Stimulated activated CD8-positive, alpha-beta memory T cell treated with anti-CD3 and anti-CD28 coated beads, Interleukin-7, amount 100 ng/mL, for 1 hour (primary cell): ENCODE measurements at regions not wholly inside any gene's neighbourhood (a gene's known extent, or its start where the extent isn't known, plus 50 kb on each side); places are given as distances from the start of the nearest gene placed in this dataset.
"Not testable (repeated sequence)": the region's sequence is repeated elsewhere in the genome, so short reads cannot be mapped to it uniquely, and the experiment has no call there.

Source experiments
- DNase-seq, 2 donors: peaks; one replicate each; pipeline ENCODE4 v3.0.0-alpha.2; 2020; ENCODE audit warnings: low read depth in 2 of 2

DNA sequence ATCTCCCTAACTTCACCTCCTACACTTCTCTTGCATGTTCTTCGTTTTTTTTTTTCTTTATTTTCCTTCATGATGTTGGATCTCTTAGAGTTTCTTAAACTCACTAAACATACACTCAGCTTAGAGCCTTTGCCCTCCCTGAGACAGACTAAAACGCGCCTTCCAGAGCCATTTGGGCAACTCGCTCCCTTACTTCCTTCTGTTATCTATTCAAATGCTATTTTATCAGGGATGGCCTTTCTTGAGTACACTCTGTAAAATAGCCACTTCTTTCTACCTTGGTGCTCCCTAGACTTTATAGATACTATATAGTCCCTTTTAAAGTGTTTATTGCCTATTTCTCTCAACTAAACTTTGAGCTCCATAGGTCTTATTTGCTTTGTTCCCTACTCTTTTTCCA lies 598.2 kb upstream of the NECTIN3 start:
- no peak for DNase-seq

DNA sequence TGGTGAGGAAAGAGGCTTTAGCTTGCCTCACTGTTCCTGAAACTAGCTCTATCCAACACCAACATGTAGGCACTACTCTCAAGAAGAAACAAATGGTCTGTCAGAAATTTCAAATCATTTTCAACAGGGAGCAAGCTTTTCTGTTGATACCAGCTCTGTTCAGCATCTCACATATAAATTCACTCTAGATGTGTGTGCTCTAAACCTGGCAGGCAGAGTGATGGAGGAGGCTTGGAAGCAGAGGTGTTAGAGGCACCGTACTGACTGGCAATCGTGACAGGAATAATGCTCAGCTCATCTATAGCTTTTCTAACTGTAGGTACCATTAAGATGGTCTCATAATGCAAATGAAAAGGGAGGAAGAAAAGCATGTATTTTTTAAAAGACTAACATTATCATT lies 597.2 kb upstream of the NECTIN3 start:
- DNase-seq = no peak

DNA sequence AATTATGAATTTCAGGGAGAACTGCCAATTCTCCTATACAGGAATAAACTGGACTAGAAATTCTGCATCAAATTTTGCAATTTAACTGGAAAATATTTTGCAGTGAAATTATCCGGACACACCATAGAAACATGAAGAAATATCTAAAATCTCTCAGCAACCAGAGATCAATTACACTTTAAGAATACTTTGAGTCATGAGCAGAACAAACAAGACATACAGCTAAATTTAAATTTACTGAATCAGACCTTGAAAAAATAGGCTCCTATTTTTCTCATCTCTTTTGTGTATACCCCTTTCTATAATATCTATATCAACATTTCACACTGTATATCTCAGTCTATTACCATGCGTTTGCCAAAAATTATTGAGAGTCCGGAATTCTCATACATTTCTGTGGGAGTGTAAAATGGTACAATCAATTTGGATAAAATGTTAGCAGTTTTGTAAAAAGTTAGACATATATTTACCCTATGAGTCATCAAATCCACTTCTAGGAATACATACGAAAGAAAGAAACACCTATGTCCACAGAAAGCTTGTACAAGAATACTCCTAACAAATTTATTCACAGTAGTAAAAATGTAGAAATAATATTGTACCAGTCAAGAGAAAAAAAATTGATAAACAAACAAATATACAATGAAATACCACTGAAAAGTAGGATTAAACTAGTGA lies 593.1 kb upstream of the NECTIN3 start:
- DNase-seq = no peak

DNA sequence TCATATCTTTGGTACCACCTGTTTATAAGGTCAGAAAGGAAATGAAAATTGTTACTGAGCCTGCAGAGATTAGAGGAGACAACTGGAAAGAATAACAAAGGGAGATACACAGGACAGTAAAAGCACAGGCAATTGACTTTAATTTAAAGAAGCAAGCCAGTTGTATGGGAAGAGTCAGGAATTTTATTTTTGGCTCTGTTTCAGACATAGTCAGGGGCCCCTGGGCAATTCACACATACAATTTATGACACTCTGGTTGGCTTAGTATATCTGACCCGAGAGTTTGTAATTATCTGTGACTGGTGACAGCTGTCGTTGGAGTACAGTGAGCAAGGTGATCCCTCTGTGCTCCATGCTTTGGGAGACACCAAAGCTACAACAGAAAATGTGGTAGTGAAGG lies 591.9 kb upstream of the NECTIN3 start:
- no peak for DNase-seq

DNA sequence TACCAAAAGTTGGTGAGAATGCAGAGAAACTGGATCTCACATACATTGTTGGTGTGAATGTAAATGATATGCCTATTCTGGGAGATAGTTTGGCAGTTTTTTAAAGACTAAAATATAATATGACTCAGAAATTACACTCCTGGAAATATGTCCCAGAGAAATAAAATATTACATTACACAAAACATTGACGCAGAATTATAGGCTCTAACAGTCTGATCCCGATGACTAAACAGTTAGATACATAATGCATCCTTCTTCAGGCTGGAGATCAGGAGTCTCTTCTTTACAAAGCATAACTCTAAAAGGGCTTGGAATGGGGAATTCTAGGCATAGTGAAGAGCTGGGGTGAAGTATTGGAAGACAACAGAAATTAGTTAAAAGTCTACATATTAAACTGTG lies 586.2 kb upstream of the NECTIN3 start:
- no peak for DNase-seq

DNA sequence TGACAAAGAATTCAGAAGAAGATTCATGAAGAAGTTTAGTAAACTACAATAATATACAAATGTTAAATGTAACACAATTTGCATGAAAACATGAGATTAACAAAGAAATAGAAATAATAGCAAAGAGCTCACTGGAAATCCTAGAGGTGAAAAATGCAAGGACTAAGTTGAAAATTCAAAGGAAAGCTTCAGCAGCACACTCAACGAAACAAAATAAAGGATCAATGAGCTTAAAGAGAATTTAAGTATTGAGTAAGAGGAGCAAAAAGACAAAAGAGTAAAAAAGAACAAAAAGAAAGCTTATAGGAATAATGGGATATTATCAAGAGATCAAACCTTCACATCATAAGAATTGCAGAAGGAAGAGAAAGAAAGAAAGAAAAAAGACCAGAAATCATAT lies 583.8 kb upstream of the NECTIN3 start:
- DNase-seq = no peak

DNA sequence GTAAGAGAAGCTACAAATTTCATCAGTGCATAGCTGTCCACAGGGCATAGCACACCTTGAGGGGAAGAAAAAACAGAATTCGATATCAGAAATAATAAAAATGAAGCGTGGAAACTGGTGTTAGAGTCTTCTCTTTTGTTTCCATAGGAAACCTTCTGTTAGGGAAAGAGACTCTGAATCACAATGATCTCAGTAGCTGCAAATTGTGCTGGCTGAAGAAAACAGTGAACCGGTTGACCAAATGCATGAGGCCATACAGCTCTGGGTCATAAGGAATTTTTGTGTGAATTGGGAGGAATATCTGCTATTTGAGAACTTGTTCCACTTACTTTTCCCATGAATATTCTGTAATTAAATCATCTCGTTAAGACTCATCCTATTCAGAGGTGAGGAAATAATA lies 580.2 kb upstream of the NECTIN3 start:
- DNase-seq = no peak

DNA sequence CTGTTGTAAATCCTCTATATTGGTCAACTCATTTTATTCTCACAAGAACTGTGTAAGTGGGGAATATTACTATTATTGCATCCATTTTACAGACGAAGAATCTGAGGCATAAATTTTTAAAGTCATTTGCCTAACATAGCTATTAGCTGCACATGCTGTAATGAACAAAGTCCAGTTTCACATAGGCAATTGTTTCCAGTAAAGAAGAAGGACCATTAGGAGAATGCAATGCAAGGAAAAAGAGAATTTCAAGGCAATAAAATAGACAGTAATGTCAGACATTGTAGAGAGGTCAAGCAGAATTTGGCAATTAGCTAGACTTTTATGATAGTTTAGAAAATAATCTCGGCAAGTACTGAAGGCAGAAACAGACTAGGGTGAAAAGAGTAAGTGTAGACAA lies 578.7 kb upstream of the NECTIN3 start:
- no peak for DNase-seq

DNA sequence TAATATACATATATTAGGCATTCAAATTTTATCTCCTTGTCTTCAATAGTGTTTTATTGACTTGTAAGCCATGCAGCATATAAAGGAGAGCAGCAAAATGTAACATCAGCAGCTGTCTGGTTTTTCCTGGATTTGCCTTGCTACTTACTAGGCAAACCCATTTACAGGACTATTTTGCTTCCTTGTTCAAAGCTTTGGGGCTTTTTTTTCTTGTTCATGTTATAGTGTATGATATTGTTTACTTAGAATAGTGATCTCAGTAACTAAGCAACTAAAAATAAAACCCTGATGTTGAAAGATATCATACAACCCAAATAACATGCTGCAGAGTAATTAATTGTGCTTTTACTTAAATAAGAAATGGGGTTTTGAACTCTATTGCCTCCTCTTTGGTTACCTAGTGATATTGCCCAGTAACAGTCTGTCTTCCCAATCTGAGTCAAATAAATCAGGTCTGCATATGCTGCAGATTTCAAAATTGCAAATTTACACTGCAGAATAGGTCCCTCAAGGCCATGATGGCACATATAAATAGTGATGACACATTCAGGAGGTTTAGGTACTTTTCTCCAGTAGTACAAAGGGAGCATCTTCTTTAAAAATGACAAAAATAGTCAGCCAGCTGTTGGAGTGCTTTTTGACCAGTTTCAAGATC lies 578.1 kb upstream of the NECTIN3 start:
- no peak for DNase-seq

DNA sequence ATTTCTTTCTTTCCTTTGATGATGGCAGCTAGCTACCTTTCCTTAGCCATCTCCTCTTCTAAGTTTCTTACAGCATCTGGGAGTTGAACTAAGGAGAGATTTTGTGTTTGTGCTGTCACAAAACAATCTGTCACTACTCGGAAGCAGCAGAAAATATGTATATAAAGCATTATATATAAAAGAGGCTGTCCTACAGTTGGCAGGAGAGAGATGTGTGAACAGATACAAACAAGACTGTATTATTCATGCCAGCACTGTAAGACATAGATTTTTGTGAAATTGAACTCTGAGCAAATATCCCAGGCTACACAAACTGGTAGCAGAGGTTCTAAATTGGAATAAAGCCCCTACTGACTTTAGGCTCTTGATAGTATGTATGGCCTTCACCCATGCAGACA lies 577.5 kb upstream of the NECTIN3 start:
- DNase-seq = no peak

DNA sequence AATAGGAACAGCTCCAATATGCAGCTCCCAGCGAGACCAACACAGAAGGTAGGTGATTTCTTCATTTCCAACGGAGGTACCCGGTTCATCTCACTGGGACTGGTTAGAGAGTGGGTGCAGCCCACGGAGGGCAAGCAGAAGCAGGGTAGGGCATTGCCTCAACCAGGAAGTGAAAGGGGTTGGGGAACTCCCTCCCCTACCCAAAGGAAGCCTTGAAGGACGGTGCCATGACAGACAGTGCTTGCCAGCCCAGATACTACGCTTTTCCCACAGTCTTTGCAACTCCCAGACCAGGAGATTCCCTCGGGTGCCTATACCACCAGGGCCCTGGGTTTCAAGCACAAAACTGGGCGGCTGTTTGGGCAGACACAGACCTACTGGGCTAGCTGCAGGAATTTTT lies 576.9 kb upstream of the NECTIN3 start:
- DNase-seq = no peak

DNA sequence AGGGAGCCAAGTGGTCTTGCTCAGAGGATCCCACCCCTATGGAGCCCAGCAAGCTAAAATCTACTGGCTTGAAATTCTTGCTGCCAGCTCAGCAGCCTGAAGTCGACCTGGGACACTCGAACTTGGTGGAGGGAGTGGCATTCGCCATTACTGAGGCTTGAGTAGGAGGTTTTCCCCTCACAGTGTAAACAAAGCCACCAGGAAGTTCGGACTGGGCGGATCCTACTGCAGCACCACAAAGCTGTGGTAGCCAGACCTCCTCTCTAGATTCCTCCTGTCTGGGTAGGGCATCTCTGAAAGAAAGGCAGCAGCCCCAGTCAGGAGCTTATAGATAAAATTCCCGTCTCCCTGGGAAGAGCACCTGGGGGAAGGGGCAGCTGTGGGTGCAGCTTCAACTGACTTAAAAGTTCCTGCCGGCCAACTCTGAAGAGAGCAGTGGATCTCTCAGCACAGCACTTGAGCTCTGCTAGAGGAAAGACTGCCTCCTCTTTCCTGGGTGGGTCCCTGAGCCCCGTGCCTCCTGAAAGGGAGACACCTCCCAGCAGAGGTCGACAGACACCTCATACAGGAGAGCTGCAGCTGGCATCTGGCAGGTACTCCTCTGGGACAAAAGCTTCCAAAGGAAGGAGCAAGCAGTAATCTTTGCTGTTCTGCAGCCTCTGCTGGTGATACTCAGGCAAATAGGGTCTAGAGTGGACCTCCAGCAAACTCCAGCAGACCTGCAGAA lies 576.3 kb upstream of the NECTIN3 start:
- DNase-seq = no peak

DNA sequence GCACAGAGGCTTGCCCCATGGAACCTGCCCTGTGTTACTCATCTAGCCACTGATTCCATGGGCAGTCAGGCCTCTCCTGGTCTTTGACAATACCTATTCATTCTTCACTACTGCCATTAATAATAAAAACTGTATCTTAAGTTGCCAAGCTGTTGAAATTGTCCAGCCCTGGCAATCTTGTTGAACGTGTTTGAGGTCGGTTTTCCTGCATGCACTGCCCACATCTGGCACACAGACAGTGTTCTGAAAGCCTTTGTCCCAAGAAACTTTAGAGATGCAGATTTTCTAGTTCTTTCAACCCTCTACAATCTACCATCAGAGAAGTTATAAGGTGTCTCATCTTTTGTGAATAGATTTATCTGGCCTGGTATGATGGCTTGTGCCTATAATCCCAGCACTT lies 567.2 kb upstream of the NECTIN3 start:
- no peak for DNase-seq

DNA sequence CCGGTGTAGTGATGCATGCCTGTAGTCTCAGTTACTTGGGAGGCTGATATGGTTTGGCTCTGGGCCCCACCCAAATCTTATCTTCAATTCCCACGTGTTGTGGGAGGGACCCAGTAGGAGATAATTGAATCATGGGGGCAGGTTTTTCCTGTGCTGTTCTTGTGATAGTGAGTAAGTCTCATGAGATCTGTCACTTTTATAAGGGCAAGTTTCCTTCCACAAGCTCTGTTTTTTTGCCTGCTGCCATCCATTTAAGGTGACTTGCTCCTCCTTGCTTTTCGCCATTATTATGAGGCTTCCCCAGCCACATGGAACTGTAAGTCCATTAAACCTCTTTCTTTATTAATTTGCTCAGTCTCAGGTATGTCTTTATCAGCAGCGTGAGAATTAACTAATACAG lies 566.7 kb upstream of the NECTIN3 start:
- no peak for DNase-seq

DNA sequence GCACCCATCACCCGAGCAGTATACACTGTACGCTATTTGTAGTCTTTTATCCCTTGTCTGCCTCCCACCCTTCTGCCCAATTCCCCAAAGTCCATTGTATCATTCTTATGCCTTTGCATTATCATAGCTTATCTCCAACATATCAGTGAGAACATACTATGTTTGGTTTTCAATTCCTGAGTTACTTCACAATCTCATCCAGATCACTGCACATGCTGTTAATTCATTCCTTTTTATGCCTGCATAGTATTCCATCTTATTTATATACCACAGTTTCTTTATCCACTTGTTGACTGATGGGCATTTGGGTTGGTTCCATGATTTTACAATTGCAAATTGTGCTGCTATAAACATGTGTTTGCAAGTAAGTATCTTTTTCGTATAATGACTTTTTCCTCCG lies 564.7 kb upstream of the NECTIN3 start:
- DNase-seq = no peak

DNA sequence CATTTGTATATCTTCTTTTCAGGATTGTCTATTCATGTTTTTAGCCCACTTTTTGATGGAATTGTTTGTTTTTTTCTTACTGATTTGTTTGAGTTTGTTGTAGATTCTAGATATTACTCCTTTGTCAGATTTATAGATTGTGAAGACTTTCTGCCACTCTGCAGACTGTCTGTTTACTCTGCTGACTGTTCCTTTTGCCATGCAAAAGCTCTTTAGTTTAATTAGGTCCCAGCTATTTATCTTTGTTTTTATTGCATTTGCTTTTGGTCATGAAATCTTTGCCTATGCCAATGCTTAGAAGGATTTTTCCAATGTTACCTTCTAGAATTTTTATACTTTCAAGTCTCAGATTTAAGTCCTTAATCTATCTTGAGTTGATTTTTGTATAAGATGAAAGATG lies 564.0 kb upstream of the NECTIN3 start:
- not testable (repeated sequence) for DNase-seq

DNA sequence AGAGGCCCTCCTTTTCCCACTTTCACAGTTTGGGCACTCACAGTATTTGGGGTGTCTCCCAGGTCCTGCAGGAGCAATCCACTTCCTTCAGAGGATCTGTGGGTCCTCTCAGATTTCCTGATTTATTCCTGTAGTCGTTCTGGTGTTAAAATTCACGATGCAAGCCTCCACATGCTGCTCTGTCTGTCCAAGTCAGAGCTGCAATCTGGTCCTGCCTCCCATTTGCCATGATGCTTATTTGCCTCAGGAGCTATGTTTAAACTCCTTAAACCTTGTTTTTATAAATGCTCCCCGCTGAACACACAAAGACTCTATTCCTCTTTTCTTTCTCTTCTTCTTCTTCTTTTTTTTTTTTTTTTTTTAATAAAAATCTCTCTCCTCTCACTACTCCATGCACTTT lies 558.7 kb upstream of the NECTIN3 start:
- DNase-seq = no peak

DNA sequence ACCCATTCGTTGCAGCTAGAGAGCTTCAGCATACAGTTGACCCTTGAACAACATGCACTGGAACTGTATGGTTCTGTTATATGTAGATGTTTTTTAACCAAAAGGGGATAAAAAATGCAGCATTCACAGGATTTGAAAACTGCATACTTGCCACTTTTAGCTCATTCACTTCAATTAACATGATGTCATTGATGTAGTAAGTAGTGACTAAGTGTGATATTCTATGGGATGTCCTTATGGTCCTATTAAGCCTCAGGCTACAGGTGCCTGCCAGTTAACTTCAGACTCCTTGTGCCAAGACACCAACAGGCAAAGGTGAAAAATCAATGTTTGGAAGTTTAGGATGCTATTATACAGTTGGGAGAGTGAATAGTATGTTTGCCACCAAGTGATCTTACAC lies 553.6 kb upstream of the NECTIN3 start:
- no peak for DNase-seq

DNA sequence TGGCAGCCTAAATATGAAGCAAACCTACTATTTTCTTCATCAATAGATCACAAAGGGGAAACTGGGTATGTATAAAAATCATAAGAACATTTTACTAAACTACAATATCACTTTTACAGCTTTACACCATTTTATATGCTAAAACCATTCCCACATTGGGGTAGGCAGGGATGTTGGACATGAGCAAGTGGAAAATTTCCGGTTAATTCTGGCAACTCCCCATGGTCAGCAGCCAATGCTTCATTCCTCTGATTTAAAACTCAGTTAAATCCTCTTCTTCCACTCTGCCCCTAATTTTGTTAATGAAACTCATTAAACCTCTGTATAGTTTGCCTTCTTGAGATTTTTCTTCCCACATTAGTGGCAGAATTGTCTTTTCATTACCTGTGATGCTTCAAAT lies 552.5 kb upstream of the NECTIN3 start:
- DNase-seq = no peak

DNA sequence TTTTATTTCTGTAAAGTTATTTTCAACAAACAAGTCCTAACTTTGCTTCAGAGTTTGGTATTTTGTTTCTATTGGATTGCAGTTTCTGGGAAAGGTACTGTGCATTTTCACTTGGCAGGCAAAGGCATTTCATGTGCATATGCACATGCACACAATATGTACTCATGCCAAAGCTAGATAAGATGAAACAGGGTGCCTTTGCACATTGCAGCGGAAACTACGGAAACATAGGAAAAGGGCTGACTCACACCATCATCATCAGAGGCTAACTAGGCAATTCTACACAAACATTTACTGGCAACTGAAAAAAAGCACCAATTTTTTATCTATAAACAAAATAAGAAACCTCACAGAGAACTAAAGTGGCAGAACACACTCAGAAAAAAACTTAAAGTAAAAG lies 550.6 kb upstream of the NECTIN3 start:
- DNase-seq = no peak

DNA sequence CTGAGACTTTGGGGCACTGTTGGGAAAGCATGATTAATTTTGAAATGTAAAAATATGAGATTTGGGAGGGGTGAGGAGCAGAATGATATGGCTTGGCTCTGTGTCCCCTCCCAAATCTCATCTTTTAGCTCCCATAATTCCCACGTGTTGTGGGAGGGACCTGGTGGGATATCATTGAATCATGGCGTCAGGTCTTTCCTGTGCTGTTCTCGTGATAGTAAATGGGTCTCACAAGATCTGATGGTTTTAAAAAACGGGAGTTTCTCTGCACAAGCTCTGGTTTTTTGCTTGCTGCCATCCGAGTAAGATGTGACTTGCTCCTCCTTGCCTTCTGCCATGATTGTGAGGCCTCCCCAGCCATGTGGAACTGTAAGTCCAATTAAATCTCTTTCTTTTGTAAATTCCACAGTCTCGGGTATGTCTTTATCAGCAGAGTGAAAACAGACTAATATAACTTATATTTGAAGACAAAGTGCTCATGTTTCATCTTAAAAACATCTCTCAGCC lies 546.0 kb upstream of the NECTIN3 start:
- not testable (repeated sequence) for DNase-seq

DNA sequence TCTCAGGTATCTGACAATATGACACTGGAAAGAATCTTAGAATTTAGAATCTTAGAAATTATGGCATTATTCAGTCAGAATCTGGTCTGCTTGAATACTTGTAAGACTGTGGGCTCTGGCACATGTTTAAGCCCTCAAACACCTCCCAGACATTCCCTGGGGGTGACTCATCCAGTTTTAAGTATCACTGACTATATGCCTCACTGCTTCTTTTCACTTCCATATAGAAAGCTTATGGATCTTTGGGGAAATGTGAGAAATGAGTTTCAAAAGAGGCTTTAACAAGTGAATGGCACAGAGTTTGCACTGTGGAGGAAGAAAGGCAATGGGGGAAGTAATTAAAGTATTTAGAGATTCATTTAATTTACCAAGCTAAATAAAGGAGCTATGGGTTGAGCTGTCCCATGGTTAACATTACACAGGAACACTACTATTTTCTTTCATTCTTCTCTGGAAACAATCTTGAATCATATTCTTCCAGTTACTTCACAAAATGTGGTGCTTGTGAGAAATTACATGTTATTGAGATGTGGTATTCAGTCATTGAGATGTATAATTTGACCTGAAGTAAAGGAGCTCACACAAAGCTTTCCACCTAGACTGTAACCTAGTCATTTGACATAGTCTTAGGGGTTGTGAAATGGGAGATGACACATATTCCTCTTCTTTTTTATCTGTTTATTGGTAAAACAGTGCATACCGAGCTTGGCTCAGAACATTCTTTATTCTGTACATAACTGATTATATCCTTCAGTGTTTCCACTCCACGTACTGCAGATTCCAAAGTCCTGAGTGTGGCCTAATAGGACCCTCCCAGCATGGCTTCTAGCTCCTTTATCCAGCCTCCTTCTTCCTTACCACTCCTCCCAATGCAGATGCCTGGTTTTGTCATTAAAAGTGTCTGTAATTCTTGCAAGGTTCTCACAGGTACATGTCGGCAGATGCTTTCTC lies 544.6 kb upstream of the NECTIN3 start:
- DNase-seq = no peak
